WTC11 (cell line): ENCODE measurements at regions not wholly inside any gene's neighbourhood (a gene's known extent, or its start where the extent isn't known, plus 50 kb on each side); places are given as distances from the start of the nearest gene placed in this dataset.
A peak's percentile ranks its signal among the peaks of the same experiment; 100 is the strongest.

Experiments
- ATAC-seq: fragments of 200-7000 bp; cut with Tn5 transposase; 2 replicates; pipeline ENCODE4 v1.10.0; 2021; ENCODE audit warnings: mild to moderate bottlenecking, moderate library complexity
- CTCF ChIA-PET: fragments of 300-600 bp; sonication (Branson Sonifier 250); formaldehyde crosslinking; loops from one replicate; lab custom pipeline; 2021; ENCODE audit warnings: antibody characterized with exemption; lab: Charles Lee
- POLR2A ChIA-PET: fragments of 350-600 bp; sonication (Branson Sonifier 250); formaldehyde crosslinking; loops from one replicate; lab custom pipeline; 2021; ENCODE audit warnings: antibody characterized with exemption; lab: Charles Lee
- DNase-seq: peaks from one replicate; pipeline ENCODE4 v3.0.0; 2021; ENCODE audit warnings: low spot score
- H3K27ac Mint-ChIP-seq: 2 replicates; pipeline ENCODE4 v1.8.0; 2021; ENCODE audit warnings: mixed read lengths
- H3K27me3 Mint-ChIP-seq: 2 replicates; pipeline ENCODE4 v1.8.0; 2021; ENCODE audit warnings: low read depth, mild to moderate bottlenecking, moderate library complexity, mixed read lengths
- H3K36me3 Mint-ChIP-seq: 2 replicates; pipeline ENCODE4 v1.8.0; 2021; ENCODE audit warnings: mixed read lengths
- H3K4me1 Mint-ChIP-seq: 2 replicates; pipeline ENCODE4 v1.8.0; 2022; ENCODE audit warnings: mixed read lengths
- H3K4me3 Mint-ChIP-seq: 2 replicates; pipeline ENCODE4 v1.8.0; 2021; ENCODE audit warnings: mild to moderate bottlenecking, moderate library complexity, mixed read lengths
- H3K9me3 Mint-ChIP-seq: 2 replicates; pipeline ENCODE4 v1.8.0; 2021; ENCODE audit warnings: mixed read lengths
- ATF1 ChIP-seq: sonication (generic); formaldehyde crosslinking; IDR thresholded peaks from 2 replicates; pipeline ENCODE4 v1.8.1; 2023; ENCODE audit warnings: mild to moderate bottlenecking, moderate library complexity, missing genetic modification reagents
- FOXJ3 ChIP-seq: sonication (generic); formaldehyde crosslinking; IDR thresholded peaks from 2 replicates; pipeline ENCODE4 v1.9.0; 2021; ENCODE audit warnings: missing genetic modification reagents, mild to moderate bottlenecking, borderline replicate concordance
- JUN ChIP-seq: sonication (generic); formaldehyde crosslinking; IDR thresholded peaks from 2 replicates; pipeline ENCODE4 v1.8.0; 2023; ENCODE audit warnings: mild to moderate bottlenecking, missing genetic modification reagents
- KAT7 ChIP-seq: sonication (generic); formaldehyde crosslinking; IDR thresholded peaks from 2 replicates; pipeline ENCODE4 v1.8.1; 2023; ENCODE audit warnings: missing genetic modification reagents, mild to moderate bottlenecking, borderline replicate concordance
- NR3C1 ChIP-seq: sonication (generic); formaldehyde crosslinking; conservative IDR thresholded peaks from 2 replicates; pipeline ENCODE4 v1.8.1; 2023; ENCODE audit warnings: low read depth, mild to moderate bottlenecking, missing genetic modification reagents
- SMAD4 ChIP-seq: sonication (generic); formaldehyde crosslinking; IDR thresholded peaks from 2 replicates; pipeline ENCODE4 v1.8.0; 2022; ENCODE audit warnings: mild to moderate bottlenecking, missing genetic modification reagents
- SP1 ChIP-seq: sonication (generic); formaldehyde crosslinking; conservative IDR thresholded peaks from 2 replicates; pipeline ENCODE4 v1.8.1; 2022; ENCODE audit warnings: missing genetic modification reagents
- ZNF219 ChIP-seq: sonication (generic); formaldehyde crosslinking; IDR thresholded peaks from 2 replicates; pipeline ENCODE4 v1.8.0; 2023; ENCODE audit warnings: missing genetic modification reagents, mild to moderate bottlenecking, borderline replicate concordance
- ZNF423 ChIP-seq: fragments of 250-450 bp; sonication (Bioruptor Pico); IDR thresholded peaks from 2 replicates; pipeline ENCODE4 v2.1.2; 2022; ENCODE audit warnings: mild to moderate bottlenecking, moderate library complexity
- TF ChIP-seq, protein P1 (sequence below): fragments of 250-450 bp; sonication (Bioruptor Pico); IDR thresholded peaks from 2 replicates; pipeline ENCODE4 v1.9.0; 2021; ENCODE audit warnings: mild to moderate bottlenecking
- TF ChIP-seq, protein P2 (sequence below): fragments of 200-600 bp; IDR thresholded peaks from 2 replicates; pipeline ENCODE4 v1.8.0; 2022; ENCODE audit warnings: antibody characterized with exemption
- TF ChIP-seq, protein P3 (sequence below): fragments of 250-450 bp; sonication (Bioruptor Pico); IDR thresholded peaks from 2 replicates; pipeline ENCODE4 v1.9.0; 2021; ENCODE audit warnings: mild to moderate bottlenecking
- TF ChIP-seq, protein P4 (sequence below): fragments of 250-450 bp; sonication (Bioruptor Pico); IDR thresholded peaks from 2 replicates; pipeline ENCODE4 v2.1.2; 2022; ENCODE audit warnings: mild to moderate bottlenecking, moderate library complexity
- TF ChIP-seq, protein P5 (sequence below): sonication (generic); formaldehyde crosslinking; IDR thresholded peaks from 2 replicates; pipeline ENCODE4 v1.8.1; 2022; ENCODE audit warnings: low read depth, missing genetic modification reagents, borderline replicate concordance
- TF ChIP-seq, protein P6 (sequence below): sonication (generic); formaldehyde crosslinking; IDR thresholded peaks from 2 replicates; pipeline ENCODE4 v1.8.1; 2022; ENCODE audit warnings: low read depth, mild to moderate bottlenecking, moderate library complexity, missing genetic modification reagents, borderline replicate concordance
- TF ChIP-seq, protein P7 (sequence below): sonication (generic); formaldehyde crosslinking; IDR thresholded peaks from 2 replicates; pipeline ENCODE4 v1.8.1; 2023; ENCODE audit warnings: mild to moderate bottlenecking, missing genetic modification reagents, moderate library complexity

DNA sequence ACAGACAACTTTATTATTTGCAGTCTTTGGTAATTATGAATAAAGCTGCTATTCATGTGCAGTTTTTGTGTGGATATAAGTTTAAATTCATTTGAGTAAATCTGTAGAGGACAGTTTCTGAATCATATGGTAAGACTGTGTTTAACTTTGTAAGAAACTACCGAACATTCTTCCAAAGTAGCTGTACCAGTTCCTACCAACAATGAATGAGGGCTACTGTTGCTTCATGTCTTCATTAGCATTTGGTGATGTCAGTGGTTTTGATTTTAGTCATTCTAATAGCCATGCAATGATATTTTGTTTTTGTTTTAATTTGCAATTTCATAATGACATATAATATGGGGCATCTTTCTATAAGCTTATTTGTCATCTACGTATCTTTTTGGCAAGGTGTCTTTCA, 501.3 kb upstream of the RORB start (continued):
- TF ChIP-seq, protein P1, sequence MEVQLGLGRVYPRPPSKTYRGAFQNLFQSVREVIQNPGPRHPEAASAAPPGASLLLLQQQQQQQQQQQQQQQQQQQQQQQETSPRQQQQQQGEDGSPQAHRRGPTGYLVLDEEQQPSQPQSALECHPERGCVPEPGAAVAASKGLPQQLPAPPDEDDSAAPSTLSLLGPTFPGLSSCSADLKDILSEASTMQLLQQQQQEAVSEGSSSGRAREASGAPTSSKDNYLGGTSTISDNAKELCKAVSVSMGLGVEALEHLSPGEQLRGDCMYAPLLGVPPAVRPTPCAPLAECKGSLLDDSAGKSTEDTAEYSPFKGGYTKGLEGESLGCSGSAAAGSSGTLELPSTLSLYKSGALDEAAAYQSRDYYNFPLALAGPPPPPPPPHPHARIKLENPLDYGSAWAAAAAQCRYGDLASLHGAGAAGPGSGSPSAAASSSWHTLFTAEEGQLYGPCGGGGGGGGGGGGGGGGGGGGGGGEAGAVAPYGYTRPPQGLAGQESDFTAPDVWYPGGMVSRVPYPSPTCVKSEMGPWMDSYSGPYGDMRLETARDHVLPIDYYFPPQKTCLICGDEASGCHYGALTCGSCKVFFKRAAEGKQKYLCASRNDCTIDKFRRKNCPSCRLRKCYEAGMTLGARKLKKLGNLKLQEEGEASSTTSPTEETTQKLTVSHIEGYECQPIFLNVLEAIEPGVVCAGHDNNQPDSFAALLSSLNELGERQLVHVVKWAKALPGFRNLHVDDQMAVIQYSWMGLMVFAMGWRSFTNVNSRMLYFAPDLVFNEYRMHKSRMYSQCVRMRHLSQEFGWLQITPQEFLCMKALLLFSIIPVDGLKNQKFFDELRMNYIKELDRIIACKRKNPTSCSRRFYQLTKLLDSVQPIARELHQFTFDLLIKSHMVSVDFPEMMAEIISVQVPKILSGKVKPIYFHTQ (CRISPR knock-in tag): no peak
- TF ChIP-seq, all 79 proteins: peak for 0

DNA sequence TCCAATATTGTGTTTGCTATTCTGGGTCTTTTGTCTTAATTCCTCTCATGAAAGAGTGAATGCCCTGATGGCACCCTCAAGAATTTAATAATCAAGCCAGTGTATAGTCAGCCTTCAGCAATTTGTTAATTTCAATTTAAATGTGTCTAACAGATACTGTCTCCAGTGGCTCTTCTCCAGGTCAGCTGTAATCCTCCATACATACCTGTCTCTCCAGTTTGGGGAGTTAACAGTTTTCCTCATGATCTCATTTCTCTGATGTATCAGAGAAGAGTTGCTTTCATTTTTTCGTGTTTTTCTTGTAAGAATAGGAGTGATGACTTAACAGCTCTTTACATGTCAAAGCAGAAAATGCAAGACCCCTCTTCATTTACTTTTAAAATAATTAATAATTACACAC, 500.3 kb upstream of the RORB start:
- Mint-ChIP-seq H3K27me3 (no peaks in the 10 kb centered on the region), H3K9me3 (peaks cover 9% of the 10 kb centered on the region), H3K4me1 (peaks cover 32% of the 10 kb centered on the region), H3K36me3 (peaks cover 8% of the 10 kb centered on the region), H3K4me3 (no peak overlapping the region), H3K27ac (no peak overlapping the region)
- no peak for TF ChIP-seq FOXJ3 (CRISPR knock-in tag)
- no peak for TF ChIP-seq KAT7 (CRISPR knock-in tag)
- no peak for TF ChIP-seq NR3C1 (CRISPR knock-in tag)
- no peak for TF ChIP-seq ATF1 (CRISPR knock-in tag)
- ChIA-PET CTCF (no interaction called here), POLR2A (no interaction called here)
- no peak for ATAC-seq
- DNase-seq: no peak

DNA sequence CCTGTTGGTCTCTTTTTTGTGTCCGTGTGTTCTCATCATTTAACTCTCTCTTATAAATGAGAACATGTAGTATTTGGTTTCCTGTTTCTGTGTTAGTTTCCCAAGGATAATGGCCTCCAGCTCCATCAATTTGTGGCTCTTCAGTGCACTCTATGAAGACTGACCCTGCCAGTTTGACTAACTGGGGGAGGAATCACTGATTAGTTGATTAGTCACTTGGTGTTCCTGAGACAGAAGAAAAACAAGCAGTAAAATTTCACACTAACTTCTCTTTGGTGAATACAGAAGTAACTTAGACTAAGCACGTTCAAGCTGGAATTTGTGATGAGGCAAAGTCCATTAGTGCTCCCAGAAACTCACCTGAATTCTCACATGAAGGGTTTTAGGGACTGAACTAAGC, 495.8 kb upstream of the RORB start:
- TF ChIP-seq, protein P2, sequence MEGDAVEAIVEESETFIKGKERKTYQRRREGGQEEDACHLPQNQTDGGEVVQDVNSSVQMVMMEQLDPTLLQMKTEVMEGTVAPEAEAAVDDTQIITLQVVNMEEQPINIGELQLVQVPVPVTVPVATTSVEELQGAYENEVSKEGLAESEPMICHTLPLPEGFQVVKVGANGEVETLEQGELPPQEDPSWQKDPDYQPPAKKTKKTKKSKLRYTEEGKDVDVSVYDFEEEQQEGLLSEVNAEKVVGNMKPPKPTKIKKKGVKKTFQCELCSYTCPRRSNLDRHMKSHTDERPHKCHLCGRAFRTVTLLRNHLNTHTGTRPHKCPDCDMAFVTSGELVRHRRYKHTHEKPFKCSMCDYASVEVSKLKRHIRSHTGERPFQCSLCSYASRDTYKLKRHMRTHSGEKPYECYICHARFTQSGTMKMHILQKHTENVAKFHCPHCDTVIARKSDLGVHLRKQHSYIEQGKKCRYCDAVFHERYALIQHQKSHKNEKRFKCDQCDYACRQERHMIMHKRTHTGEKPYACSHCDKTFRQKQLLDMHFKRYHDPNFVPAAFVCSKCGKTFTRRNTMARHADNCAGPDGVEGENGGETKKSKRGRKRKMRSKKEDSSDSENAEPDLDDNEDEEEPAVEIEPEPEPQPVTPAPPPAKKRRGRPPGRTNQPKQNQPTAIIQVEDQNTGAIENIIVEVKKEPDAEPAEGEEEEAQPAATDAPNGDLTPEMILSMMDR: no peak
- TF ChIP-seq, protein P3, sequence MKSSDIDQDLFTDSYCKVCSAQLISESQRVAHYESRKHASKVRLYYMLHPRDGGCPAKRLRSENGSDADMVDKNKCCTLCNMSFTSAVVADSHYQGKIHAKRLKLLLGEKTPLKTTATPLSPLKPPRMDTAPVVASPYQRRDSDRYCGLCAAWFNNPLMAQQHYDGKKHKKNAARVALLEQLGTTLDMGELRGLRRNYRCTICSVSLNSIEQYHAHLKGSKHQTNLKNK: no peak
- TF ChIP-seq, protein P4, sequence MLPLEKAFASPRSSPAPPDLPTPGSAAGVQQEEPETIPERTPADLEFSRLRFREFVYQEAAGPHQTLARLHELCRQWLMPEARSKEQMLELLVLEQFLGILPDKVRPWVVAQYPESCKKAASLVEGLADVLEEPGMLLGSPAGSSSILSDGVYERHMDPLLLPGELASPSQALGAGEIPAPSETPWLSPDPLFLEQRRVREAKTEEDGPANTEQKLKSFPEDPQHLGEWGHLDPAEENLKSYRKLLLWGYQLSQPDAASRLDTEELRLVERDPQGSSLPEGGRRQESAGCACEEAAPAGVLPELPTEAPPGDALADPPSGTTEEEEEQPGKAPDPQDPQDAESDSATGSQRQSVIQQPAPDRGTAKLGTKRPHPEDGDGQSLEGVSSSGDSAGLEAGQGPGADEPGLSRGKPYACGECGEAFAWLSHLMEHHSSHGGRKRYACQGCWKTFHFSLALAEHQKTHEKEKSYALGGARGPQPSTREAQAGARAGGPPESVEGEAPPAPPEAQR: no peak
- Mint-ChIP-seq H3K27me3 (no peaks in the 10 kb centered on the region), H3K36me3 (peaks cover 24% of the 10 kb centered on the region), H3K4me3 (no peak overlapping the region), H3K9me3 (peaks cover 12% of the 10 kb centered on the region), H3K4me1 (peaks cover 29% of the 10 kb centered on the region), H3K27ac (peak overlapping the region; percentile 29)
- POLR2A ChIA-PET: no interaction called here
- no peak for DNase-seq
- ATAC-seq: no peak
- CTCF ChIA-PET: no interaction called here

DNA sequence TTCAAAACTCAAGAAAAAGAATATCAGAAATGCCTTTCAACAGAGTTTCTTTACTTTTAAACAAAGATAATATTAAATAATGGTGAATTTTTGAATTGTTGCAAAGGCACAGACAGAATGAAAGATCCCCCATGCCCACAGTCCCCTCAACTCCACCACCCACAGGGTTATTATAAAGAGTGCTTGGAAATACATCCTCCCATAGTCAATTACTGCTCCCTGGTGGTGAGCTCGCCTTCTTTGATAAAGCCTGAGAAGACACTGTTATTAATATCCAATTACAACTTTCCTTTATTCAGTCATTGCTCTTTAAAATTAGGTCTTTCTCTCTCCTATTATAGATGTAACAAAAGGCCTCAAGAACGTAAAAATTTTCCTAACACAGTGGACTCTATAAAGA, 490.2 kb upstream of the RORB start:
- H3K27me3 Mint-ChIP-seq: no peaks in the 10 kb centered on the region
- H3K4me3 Mint-ChIP-seq: no peak overlapping the region
- ChIA-PET CTCF (interaction anchor here (0.8 to 1.9 kb wide), 3 partner anchors 10 to 323 kb away, joined by 3 to 10 read pairs (median 5); no protein-coding TSS in a partner anchor), POLR2A (interaction anchor here (0.6 kb wide), 1 partner anchor 1077 kb away, joined by 5 read pairs; no protein-coding TSS in a partner anchor)
- peaks cover 12% of the 10 kb centered on the region for H3K9me3 Mint-ChIP-seq
- TF ChIP-seq ZNF423 (CRISPR knock-in tag): no peak
- TF ChIP-seq SP1: no peak
- no peak overlapping the region for H3K27ac Mint-ChIP-seq
- peaks cover 24% of the 10 kb centered on the region for H3K36me3 Mint-ChIP-seq
- ATAC-seq (peak; percentile 78), DNase-seq (no peak)
- peaks cover 8% of the 10 kb centered on the region for H3K4me1 Mint-ChIP-seq

DNA sequence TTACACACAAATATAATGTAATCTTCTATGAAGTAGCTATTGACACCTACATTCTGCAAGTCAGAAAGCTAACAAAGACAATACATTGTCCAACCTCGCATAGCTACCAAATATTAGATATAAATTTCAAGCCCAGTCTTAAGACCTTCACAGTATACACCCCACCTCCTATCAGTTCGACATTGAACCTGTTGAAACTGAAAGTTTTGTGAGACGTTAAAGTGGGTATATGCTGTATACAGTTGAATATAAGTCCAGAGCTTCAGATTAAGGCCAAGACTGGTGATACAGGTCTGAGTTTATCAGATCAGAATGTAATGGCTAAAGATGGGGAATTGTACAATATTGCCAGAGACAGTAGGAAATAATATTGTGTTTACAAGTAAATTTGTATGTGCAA, 489.3 kb upstream of the RORB start:
- peaks cover 8% of the 10 kb centered on the region for H3K4me1 Mint-ChIP-seq
- no peaks in the 10 kb centered on the region for H3K27me3 Mint-ChIP-seq
- ChIA-PET CTCF (interaction anchor here (0.6 to 1.9 kb wide), 4 partner anchors 9 to 1146 kb away, joined by 3 to 10 read pairs (median 3); no protein-coding TSS in a partner anchor), POLR2A (interaction anchor here (0.6 to 0.7 kb wide), 2 partner anchors 9 to 1076 kb away, joined by 3 to 5 read pairs; no protein-coding TSS in a partner anchor)
- peaks cover 24% of the 10 kb centered on the region for H3K36me3 Mint-ChIP-seq
- DNase-seq: no peak
- peaks cover 12% of the 10 kb centered on the region for H3K9me3 Mint-ChIP-seq
- no peak overlapping the region for H3K27ac Mint-ChIP-seq
- no peak overlapping the region for H3K4me3 Mint-ChIP-seq
- ATAC-seq: no peak
- TF ChIP-seq FOXJ3 (CRISPR knock-in tag) (no peak), ATF1 (CRISPR knock-in tag) (no peak), JUN (CRISPR knock-in tag) (no peak), SMAD4 (CRISPR knock-in tag) (no peak), ZNF219 (CRISPR knock-in tag) (no peak)
- TF ChIP-seq, protein P5, sequence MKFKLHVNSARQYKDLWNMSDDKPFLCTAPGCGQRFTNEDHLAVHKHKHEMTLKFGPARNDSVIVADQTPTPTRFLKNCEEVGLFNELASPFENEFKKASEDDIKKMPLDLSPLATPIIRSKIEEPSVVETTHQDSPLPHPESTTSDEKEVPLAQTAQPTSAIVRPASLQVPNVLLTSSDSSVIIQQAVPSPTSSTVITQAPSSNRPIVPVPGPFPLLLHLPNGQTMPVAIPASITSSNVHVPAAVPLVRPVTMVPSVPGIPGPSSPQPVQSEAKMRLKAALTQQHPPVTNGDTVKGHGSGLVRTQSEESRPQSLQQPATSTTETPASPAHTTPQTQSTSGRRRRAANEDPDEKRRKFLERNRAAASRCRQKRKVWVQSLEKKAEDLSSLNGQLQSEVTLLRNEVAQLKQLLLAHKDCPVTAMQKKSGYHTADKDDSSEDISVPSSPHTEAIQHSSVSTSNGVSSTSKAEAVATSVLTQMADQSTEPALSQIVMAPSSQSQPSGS (CRISPR knock-in tag): no peak
- TF ChIP-seq, protein P6, sequence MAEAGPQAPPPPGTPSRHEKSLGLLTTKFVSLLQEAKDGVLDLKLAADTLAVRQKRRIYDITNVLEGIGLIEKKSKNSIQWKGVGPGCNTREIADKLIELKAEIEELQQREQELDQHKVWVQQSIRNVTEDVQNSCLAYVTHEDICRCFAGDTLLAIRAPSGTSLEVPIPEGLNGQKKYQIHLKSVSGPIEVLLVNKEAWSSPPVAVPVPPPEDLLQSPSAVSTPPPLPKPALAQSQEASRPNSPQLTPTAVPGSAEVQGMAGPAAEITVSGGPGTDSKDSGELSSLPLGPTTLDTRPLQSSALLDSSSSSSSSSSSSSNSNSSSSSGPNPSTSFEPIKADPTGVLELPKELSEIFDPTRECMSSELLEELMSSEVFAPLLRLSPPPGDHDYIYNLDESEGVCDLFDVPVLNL (CRISPR knock-in tag): no peak
- TF ChIP-seq, protein P7, sequence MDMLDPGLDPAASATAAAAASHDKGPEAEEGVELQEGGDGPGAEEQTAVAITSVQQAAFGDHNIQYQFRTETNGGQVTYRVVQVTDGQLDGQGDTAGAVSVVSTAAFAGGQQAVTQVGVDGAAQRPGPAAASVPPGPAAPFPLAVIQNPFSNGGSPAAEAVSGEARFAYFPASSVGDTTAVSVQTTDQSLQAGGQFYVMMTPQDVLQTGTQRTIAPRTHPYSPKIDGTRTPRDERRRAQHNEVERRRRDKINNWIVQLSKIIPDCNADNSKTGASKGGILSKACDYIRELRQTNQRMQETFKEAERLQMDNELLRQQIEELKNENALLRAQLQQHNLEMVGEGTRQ: no peak
